ENCODE measurements at regions not wholly inside any gene's neighbourhood (a gene's known extent, or its start where the extent isn't known, plus 50 kb on each side); places are given as distances from the start of the nearest gene placed in this dataset.
A peak's percentile ranks its signal among the peaks of the same experiment; 100 is the strongest.

DNA sequence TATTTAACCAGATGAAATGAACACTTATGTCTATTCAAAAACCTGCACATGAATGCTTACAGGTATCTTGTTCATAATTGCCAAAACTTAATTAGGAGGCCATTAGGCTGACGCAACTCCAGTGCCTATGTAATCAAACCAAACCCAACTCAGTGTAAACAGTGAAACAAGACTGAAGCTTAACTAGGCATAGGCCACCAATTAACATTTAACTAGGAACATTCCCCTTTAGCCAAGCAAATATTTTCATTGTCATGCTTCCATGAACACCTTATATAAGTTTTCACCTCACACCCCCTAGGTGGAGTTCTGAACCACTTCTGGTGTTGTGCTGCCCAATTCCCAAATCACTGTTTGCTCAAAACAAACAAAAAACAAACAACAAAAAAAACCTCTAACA, 686.0 kb downstream of the STPG2 start:
- Histone ChIP-seq H3K9me3 (ENCODE audit: control insufficient read depth, low read length) (peaks cover 7% of the 10 kb centered on the region), H3K4me3 (ENCODE audit: low read length) (no peak overlapping the region), H3K4me1 (ENCODE audit: control insufficient read depth, insufficient read depth, low read length) (no peaks in the 10 kb centered on the region), H3K9ac (ENCODE audit: extremely low read depth, low read length, poor library complexity, severe bottlenecking) (no peak overlapping the region), H3K27ac (ENCODE audit: low read depth, low read length) (no peak overlapping the region), H3K27me3 (ENCODE audit: control insufficient read depth, insufficient read depth, low read length, poor library complexity, severe bottlenecking) (no peaks in the 10 kb centered on the region), H3K36me3 (ENCODE audit: control insufficient read depth, insufficient read depth, low read length) (no peaks in the 10 kb centered on the region)
- no peak for DNase-seq
- peaks cover 3% of the 10 kb centered on the region for H3K36me3 Mint-ChIP-seq (ENCODE audit: low read depth)
- H3K27me3 Mint-ChIP-seq (ENCODE audit: insufficient read depth): no peaks in the 10 kb centered on the region
- no peak overlapping the region for H3K4me3 Mint-ChIP-seq
- no peak for TF ChIP-seq CTCF (conservative IDR thresholded peaks at IDR 0.05)
- peak overlapping the region; percentile 2 for H3K27ac Mint-ChIP-seq
- 98 to 100% methylated on average over 1 of the region's 1 CpG for WGBS, 2 experiments (ENCODE audit: insufficient coverage in 1 of 2, insufficient read length in 1 of 2)
- peaks cover 15% of the 10 kb centered on the region for H3K4me1 Mint-ChIP-seq
- H3K9me3 Mint-ChIP-seq: peaks cover 14% of the 10 kb centered on the region

DNA sequence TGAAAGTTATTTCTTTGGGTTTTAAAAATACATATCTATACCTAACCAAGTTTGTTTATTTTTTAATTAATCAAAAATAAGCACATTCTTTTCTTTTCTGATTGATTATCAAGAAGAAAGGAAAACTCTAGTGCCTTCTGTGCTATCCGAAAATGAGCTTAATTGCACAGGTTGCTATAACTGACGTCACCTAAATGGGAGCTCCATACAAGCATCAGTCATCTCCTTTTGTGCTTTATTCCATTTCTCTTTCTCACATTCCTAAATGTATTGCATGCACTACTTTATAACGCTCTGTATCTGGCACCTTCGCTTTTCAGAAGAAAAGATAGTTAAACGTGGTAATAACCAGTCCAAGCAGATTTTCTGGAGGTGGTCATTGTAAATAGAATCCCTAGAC, 675.0 kb downstream of the STPG2 start:
- no peaks in the 10 kb centered on the region for H3K27me3 Mint-ChIP-seq (ENCODE audit: insufficient read depth)
- no peaks in the 10 kb centered on the region for H3K27me3 ChIP-seq (ENCODE audit: control insufficient read depth, insufficient read depth, low read length, poor library complexity, severe bottlenecking)
- no peak overlapping the region for H3K27ac Mint-ChIP-seq

GRCh38 chr4:97475621-97476020, 667.7 kb downstream of the STPG2 start:
- Mint-ChIP-seq H3K27me3 (ENCODE audit: insufficient read depth) (no peaks in the 10 kb centered on the region), H3K4me1 (no peaks in the 10 kb centered on the region), H3K36me3 (ENCODE audit: low read depth) (peaks cover 5% of the 10 kb centered on the region), H3K4me3 (no peak overlapping the region), H3K9me3 (peaks cover 11% of the 10 kb centered on the region), H3K27ac (no peak overlapping the region)
- Histone ChIP-seq H3K4me3 (ENCODE audit: low read length) (no peak overlapping the region), H3K4me1 (ENCODE audit: control insufficient read depth, insufficient read depth, low read length) (no peaks in the 10 kb centered on the region), H3K27ac (ENCODE audit: low read depth, low read length) (no peak overlapping the region), H3K27me3 (ENCODE audit: control insufficient read depth, insufficient read depth, low read length, poor library complexity, severe bottlenecking) (no peaks in the 10 kb centered on the region), H3K36me3 (ENCODE audit: control insufficient read depth, insufficient read depth, low read length) (no peaks in the 10 kb centered on the region), H3K9me3 (ENCODE audit: control insufficient read depth, low read length) (no peaks in the 10 kb centered on the region), H3K9ac (ENCODE audit: extremely low read depth, low read length, poor library complexity, severe bottlenecking) (no peak overlapping the region)
- DNase-seq: no peak
- 88 to 94% methylated on average over 1 to 2 of the region's 3 CpGs for WGBS, 2 experiments (ENCODE audit: insufficient coverage in 1 of 2, insufficient read length in 1 of 2)
- no peak for TF ChIP-seq CTCF (conservative IDR thresholded peaks at IDR 0.05)

More for the DNA sequence above, 675.0 kb downstream of the STPG2 start:
- H3K9me3 ChIP-seq (ENCODE audit: control insufficient read depth, low read length): peaks cover 7% of the 10 kb centered on the region
- no peak overlapping the region for H3K4me3 ChIP-seq (ENCODE audit: low read length)
- H3K36me3 Mint-ChIP-seq (ENCODE audit: low read depth): peaks cover 3% of the 10 kb centered on the region
- no peaks in the 10 kb centered on the region for H3K4me1 ChIP-seq (ENCODE audit: control insufficient read depth, insufficient read depth, low read length)
- H3K27ac ChIP-seq (ENCODE audit: low read depth, low read length): no peak overlapping the region
- no peaks in the 10 kb centered on the region for H3K36me3 ChIP-seq (ENCODE audit: control insufficient read depth, insufficient read depth, low read length)
- H3K4me3 Mint-ChIP-seq: no peak overlapping the region
- WGBS, 2 experiments (ENCODE audit: insufficient coverage in 1 of 2, insufficient read length in 1 of 2): 89 to 93% methylated on average over 2 to 5 of the region's 5 CpGs
- no peak overlapping the region for H3K9ac ChIP-seq (ENCODE audit: extremely low read depth, low read length, poor library complexity, severe bottlenecking)
- no peak for DNase-seq
- H3K4me1 Mint-ChIP-seq: no peaks in the 10 kb centered on the region
- peaks cover 12% of the 10 kb centered on the region for H3K9me3 Mint-ChIP-seq
- no peak for TF ChIP-seq CTCF (conservative IDR thresholded peaks at IDR 0.05)
